Epithelial cell of proximal tubule (primary cell): ENCODE measurements at regions not wholly inside any gene's neighbourhood (a gene's known extent, or its start where the extent isn't known, plus 50 kb on each side); places are given as distances from the start of the nearest gene placed in this dataset.
"Not testable (repeated sequence)": the region's sequence is repeated elsewhere in the genome, so short reads cannot be mapped to it uniquely, and the experiment has no call there.

Source experiments
- DNase-seq: peaks from one replicate; pipeline ENCODE4 v3.0.0-alpha.2; 2011; ENCODE audit warnings: low read depth
- H3K4me3 ChIP-seq: 2 replicates; pipeline ENCODE4 v1.5.1; 2011; ENCODE audit warnings: low read depth, mild to moderate bottlenecking, low read length
- CTCF ChIP-seq: conservative IDR thresholded peaks from 2 replicates; pipeline ENCODE4 v1.5.1; 2012; ENCODE audit warnings: low read depth, mild to moderate bottlenecking, low read length

- no peak overlapping the region for H3K4me3 ChIP-seq
- DNase-seq, result no peak
- no peak for TF ChIP-seq CTCF
Measured at GRCh38 chr6:94177429-94177828, 758.1 kb upstream of the EPHA7 start.

GRCh38 chr6:94175465-94175864 is 756.1 kb upstream of the EPHA7 start:
- DNase-seq, result no peak
- H3K4me3 ChIP-seq, result no peak overlapping the region
- no peak for TF ChIP-seq CTCF

GRCh38 chr6:94163877-94164276 is 744.5 kb upstream of the EPHA7 start:
- no peak for TF ChIP-seq CTCF
- DNase-seq, result no peak
- no peak overlapping the region for H3K4me3 ChIP-seq

- no peak for TF ChIP-seq CTCF
- no peak overlapping the region for H3K4me3 ChIP-seq
Measured at GRCh38 chr6:94150886-94151285, 731.5 kb upstream of the EPHA7 start.

GRCh38 chr6:94144807-94145206 is 725.4 kb upstream of the EPHA7 start:
- DNase-seq, result no peak
- no peak overlapping the region for H3K4me3 ChIP-seq
- no peak for TF ChIP-seq CTCF

More at GRCh38 chr6:94150886-94151285, 731.5 kb upstream of the EPHA7 start:
- DNase-seq, result no peak

- DNase-seq, H3K4me3 ChIP-seq: not testable (repeated sequence)
Measured at GRCh38 chr6:94137178-94137577, 717.8 kb upstream of the EPHA7 start.

GRCh38 chr6:94133106-94133505 is 713.7 kb upstream of the EPHA7 start:
- no peak overlapping the region for H3K4me3 ChIP-seq
- TF ChIP-seq CTCF, result no peak
- no peak for DNase-seq

- DNase-seq, result no peak
- no peak overlapping the region for H3K4me3 ChIP-seq
- no peak for TF ChIP-seq CTCF
Measured at GRCh38 chr6:94131271-94131670, 711.9 kb upstream of the EPHA7 start.
